GM12892 (cell line): ENCODE measurements at regions not wholly inside any gene's neighbourhood (a gene's known extent, or its start where the extent isn't known, plus 50 kb on each side); places are given as distances from the start of the nearest gene placed in this dataset.

Experiments
- POLR2AphosphoS5 ChIP-seq: IDR thresholded peaks from 2 replicates; pipeline ENCODE4 v1.6.1; 2011; ENCODE audit warnings: low read depth, low read length, control low read depth
- TAF1 ChIP-seq: IDR thresholded peaks from 2 replicates; pipeline ENCODE4 v1.6.1; 2011; ENCODE audit warnings: low read depth, mild to moderate bottlenecking, control low read depth, low read length, borderline replicate concordance

GRCh38 chr17:15121426-15121825 lies 143.7 kb downstream of the PMP22 start:
- no peak for TF ChIP-seq POLR2AphosphoS5
- TF ChIP-seq TAF1, result no peak
